ENCODE measurements at regions not wholly inside any gene's neighbourhood (a gene's known extent, or its start where the extent isn't known, plus 50 kb on each side); places are given as distances from the start of the nearest gene placed in this dataset.

DNA sequence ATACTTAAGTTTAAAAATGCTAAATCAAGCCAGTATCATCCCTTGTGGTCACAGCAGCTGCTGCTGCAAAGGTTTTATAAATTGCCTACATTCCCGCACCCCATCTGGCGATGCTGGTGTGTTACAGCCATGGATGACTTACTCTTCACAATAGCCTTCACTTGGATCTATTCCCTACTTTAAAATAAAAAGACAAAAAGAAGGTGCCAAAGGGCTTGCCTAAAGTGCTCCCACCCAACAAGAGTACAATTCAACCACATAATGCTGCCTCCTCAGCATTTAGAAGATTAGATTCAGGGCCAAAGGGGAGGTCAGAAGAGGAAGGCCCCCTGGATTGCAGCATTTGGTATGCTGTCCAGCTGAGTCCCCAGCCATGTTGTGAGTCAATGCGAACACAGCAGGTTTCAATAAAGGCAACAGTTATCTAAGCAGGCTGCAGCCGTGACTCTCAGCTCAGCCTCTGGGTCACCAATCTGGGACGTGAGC lies 176.1 kb downstream of the DAD1 start:
- no peak for FAIRE-seq

DNA sequence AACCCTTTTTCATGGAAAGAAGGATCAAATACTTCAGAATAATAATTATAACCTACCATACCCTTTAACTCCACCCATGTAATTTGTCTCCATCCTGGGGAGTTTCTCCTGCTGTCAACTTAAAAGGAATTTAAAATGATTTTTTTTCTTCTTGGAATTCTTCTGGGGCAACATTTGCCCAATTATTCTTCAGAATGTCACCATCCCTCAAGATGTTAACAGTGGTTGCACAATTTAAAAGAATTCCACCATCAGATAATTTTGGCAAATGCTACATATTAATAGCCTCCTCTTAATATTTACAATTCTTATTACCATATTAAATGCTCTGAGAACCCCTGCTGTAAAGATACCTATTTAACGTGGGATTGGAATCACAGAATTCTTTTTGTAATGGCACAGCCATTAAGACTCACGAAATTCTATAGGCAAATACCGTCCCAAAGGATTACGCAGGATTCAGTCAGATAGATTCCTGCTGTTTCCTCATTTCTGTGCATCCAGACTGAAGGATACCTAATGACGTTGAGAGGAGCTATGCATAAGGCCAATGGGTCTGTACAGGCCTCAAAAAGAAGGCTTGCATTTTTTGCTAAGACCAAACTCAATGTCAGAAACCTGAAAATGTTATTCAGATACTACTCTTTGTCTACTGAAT lies 177.5 kb downstream of the DAD1 start:
- no peak for FAIRE-seq

DNA sequence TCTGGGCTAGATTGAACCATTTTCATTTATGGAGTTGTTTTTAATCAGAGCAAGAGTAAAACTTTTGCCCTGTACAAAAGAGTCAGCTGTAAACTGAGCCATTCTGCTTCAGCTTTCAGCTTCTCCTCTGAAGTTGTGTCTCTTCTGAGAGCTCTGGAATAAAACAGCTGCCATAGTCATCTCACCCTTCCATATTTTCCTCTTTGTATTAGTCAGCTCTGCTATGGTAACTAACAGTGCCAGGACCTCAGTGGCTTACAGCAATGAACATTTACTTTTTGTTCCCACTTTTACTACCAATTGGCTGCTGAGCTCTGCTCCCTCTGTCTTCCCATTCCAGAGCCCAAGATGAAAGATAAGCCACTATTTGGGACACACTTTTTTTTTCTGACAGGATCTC lies 178.5 kb downstream of the DAD1 start:
- no peak for FAIRE-seq

DNA sequence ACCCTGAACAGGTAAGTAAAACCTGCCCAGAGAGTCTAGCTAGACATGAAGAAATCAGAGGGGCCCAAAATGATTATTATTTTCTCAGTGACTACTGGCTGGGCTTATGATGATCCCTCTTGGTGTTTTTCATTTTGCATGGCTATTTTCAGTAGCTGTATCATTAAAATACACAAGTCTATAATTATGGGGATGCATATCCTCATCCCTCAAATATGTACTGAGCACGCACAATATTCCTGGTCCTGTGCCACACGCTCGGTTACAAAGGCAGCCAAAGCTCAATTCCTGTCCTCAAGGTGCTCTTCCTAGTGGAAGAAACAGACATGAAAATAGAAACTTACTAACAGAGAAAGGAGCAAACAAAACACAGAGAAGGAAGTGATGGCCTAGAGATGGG lies 180.0 kb downstream of the DAD1 start:
- no peak for FAIRE-seq

DNA sequence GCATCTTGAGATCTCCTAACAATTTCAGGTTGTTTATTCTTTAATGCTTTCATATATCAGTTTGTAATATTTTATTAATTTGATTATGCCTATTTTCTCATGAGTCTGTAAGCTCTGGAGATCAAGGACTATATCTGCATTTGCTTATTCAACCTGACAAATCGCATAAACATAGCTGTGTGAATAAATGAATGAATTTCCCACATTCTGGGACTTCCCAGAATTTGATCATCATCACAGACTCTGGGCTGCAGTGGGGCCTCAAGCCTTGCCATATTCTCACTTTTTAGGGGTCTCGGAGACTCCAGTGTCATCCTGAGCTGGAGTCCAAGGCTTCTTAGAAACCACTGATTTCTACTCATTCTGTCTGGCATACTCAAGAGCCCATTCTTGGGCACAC lies 180.5 kb downstream of the DAD1 start:
- FAIRE-seq = no peak

DNA sequence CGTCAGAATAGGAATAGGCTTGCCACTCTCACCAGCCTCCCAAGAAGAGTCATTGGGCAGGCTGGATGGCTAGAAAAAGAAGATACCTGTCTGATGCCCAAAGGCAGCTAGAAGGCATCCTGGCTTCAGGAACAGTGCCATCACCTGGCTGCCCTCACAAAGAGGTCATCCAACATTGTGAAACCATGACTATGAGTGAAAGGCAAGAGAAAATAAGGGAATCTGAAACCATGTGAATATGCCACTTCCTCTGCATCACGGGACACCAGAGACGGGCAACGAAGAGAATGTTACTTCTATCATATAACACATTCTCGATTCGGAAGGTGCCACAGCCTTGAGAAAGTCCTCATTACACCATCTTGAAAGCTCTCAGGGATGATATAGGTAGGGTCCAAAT lies 182.0 kb downstream of the DAD1 start:
- no peak for FAIRE-seq

DNA sequence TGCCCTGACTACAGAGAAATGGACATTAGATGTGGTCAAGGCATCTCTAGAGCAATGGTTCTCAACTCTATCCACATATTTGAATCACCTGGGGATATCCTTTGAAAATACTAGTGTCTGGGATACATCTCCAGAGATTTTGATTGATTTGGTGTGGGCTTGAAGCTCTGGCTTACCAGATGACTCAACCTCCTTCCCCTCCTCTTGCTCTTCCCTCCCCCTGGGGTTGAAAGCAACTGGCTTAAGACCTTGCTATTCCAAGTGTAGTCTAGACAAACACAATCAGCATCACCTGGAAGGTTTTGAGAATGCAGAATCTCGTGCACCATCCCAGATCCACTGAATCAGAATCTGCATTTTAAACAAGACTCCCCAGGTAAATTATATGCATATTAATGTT lies 183.8 kb downstream of the DAD1 start:
- no peak for FAIRE-seq

DNA sequence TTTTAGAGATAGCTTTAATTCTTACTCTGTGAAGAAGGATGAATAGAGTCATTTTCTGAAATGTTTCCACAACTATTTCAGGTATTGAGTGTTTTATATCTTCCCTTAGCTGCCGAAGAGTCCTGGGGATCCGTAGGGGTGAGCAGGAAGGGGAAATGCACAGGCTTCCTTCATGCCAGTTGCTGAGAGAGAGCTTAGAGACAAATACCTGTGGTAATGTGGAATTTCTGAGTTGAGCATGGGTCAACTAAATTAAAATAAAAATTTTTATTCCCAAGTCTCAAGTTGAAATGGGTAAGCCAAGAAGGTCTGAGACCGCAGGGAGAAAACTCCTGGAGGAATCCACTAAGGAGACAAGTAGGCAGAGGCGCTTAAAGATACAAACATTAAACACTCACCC lies 185.7 kb downstream of the DAD1 start:
- FAIRE-seq = no peak

DNA sequence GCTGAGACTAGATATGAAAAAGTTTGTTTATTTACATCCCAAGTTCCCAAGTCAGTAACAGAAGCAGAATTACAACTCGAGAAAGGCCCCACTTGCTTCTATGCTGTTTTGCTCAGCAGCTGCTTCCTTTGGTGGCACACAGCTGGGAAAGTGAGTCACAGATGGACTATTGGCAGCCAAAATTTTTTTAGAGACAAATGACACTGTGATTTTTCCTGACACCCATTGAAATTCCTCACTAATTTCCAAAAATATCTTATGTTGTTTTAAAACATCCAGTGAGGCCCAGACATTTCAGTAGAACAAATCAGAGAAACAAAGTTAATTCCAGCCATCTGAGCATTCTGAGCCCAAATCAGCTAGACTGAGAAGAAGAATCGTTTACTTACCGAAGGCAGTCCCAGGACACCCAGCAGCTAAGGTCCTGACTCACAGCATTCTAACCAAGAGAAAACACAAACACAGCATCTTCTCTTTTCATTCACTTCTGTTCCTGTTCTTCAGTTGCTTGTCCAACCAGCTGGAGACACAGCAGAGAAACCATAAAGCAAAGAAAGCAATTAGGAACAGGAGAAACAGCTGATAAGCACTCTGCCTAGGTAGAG lies 188.3 kb downstream of the DAD1 start:
- no peak for FAIRE-seq

DNA sequence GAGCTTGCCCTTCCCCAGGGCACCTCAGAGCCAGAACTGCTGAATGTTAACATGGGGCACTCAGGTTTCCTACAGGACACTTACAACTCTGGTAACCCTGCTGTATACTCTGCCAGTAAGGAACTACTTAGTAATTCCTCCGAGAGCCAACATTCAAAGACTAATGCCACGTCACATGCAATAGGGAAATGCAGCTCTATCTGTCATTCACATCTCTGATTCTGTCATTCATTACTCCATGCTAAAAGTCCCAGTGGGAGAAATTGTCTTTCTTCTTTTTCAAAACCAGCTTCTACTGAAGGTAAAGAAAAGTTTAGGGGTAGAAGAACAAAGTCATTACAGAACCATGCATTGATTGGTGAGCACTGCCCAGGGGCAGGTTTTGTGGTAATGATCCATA lies 189.2 kb downstream of the DAD1 start:
- FAIRE-seq = no peak

DNA sequence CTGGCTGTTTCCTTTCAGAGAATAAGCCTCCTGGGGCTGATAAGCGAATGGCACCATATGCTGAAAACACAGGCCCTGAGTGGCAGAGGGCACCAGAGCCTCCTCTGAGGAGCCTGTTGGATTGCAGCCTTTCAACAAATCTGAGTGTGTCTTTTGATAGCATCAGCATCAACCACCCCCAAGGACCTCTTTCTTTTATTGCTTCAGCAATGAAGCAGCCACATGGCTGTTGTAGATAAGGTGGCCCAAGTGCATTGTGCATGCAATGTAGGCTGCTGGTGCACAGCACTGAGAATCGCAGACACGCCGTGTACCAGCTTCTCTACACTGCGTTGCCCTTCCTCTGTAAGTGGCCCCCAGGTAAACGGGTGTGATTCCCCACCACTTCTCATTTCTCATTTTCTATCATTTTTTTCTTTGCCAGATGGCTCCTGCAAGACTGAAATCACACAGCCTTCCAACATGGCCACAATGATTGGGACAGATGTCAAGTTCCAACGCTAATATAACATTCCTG lies 191.7 kb downstream of the DAD1 start:
- no peak for FAIRE-seq

DNA sequence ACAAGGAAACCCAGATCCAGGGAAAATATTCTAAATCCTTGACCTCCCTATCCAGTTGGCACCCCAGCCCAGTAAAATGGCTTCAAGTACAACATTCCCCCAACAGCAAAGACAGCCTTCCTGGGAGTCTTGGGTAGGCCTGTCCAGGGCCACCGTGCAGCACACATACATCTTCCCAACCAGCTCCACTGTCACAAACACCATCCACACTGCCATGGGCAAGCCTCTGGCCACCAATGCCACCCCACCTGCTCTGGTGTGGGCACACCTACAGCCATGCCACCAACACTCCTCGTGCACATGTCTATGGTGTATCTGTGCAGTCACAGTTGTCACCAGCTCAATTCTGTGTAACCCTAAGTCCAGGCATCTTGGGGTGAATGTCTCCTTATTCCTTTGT lies 193.2 kb downstream of the DAD1 start:
- FAIRE-seq = no peak

DNA sequence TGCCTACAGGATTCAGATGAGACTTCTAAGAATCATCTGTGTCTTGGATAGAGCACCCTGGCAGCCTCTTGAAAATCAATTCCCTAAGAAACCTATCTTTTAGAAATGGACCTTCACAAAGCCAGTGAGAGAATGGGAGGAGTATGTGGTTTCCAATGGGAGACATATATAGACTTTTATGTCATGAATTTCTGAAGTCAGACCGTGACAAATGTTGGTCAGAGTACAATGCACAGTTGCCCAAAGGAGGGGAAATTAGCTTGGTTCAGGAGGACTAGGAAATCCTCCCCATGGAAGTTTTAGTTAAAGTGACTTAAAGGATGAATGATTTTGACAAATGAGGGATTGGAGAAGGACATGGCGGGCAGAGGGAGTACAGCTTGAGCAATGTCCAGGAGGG lies 194.4 kb downstream of the DAD1 start:
- no peak for FAIRE-seq

DNA sequence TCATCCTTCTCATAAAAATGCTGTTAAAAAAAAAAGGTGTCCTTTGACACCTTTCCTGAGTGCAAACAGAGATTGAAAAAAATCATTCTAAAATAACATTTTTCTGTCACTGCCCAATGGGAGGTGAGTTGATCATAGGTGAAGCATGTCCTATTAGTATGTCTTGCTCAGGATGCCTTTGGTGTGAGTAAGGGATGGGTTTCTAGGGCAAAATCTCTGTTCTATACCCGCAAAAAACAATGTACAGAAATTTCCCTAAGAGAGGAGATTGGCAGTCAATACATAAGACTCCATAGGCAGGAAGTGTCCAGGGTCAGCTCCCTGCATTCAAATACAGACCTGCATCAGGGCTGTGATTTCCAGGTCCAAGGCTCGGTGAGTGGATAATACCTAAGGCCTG lies 195.2 kb downstream of the DAD1 start:
- FAIRE-seq = no peak

DNA sequence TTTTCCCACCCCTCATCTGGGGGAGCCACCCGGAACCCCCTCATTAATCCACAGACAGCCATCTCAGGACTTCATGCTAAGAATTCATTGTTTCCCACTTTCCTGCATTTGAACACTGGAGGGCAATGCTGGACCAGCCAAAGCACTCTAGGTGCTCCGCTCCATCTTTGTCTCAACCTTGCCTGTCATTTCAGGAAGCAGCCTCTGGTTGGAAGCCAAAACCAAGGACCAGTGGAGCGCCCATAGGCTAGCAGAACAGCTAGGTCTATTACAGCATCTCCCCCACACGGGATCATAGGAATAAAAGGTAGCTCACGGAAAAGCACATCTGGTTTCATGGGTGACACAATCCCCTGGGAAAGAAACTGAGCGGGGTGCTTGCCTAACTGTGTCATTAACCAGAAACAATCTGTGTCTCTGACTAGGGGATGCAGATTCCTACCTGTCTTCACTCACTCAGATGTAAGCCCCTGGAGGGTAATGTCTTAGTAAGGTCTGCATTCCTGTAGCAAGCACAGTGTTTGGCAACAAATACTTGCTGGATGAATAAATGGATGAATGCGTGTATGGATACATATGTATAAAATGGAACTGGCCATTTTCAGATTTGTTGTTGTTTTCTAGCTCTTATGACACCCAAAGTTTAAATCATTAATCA lies 197.0 kb downstream of the DAD1 start:
- FAIRE-seq = no peak

DNA sequence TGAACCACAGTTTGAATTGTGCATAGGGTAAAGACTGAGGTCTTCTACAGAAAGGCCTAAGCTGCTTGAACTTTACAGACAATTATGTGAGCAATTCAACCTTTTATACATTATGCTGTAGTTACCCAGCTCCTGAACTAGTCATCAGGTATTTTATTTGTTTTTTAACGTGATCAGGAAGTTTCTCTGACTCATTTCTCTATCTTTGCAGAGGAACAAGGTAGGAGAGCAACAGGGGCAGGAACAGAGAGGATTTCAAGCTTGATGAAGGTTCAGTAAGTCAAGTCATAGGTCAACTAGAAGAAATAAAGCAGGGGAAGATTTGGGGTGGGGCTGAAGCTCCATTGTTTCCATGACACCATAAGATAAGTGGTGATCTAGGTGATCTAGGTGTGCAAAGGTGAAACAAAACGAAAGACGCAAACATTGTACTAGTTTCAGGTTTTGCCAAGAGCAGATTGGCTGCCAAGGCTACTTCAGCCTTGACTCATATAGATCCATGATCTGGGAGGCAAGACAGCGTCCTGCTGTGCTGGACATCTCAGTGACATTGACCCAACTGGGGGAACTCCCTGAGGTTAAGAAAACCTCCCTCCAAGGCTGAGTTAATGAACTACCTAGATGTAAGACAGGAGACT lies 198.1 kb downstream of the DAD1 start:
- no peak for FAIRE-seq

DNA sequence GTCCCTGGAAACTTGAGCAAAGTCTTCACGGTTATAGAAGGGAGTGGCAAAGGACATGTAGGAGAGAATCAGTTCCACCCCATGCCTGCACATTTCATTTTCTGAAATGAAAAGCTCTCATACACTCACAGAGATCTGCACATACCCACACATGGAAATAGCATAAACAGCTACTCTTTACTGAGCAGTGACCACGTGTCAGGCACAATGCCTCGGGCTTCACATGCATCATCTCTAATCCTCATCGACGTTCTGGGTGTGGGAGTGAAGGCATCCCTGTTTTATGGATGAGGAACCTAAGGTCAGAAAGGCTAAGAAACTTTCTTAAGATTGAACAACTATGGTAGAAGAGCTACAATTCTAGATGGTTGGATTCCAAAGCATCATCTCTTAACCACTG lies 198.8 kb downstream of the DAD1 start:
- no peak for FAIRE-seq

DNA sequence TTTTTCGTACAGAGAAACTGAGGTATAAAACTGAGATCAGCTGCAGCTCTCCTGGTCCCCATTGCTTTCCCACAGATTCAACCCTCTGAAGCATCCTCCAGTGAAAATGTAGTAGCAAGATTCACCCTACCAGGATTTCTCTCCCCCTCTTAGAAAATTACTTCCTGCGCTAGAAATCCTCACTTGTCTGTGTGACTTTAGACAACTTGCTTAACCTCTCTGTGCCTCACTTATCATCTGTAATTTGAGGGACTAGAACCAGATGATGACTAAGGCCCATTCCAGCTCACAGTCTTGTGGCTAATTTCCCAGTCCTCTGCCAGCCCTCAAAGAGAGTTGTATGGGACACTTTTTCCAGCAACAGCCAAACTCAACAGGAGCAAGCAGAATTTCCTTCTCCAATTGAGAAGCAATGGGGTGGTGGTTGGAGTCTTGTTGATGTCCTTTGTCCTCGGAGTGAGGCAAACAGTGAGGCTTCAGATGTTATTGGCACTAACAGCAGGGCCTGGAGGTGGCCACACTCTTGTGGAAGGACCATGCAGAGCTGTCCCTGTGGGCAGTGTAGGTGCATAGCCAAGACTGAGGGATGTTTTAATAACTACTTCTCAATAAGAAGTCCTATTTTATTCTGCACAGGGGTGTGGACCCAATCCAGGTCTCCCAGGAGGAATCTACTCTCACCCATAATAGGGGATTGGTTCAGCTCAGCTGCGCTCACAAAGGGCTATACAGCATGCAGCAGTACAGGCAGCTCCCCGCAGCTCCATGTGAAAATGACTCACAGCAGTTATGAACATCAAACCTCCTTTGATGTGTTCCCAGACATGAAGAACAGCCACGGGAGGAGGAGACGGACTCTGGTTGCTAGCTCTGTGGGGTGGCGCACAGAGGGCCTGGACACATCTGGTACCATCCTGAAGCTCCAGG lies 200.1 kb downstream of the DAD1 start:
- FAIRE-seq = no peak

DNA sequence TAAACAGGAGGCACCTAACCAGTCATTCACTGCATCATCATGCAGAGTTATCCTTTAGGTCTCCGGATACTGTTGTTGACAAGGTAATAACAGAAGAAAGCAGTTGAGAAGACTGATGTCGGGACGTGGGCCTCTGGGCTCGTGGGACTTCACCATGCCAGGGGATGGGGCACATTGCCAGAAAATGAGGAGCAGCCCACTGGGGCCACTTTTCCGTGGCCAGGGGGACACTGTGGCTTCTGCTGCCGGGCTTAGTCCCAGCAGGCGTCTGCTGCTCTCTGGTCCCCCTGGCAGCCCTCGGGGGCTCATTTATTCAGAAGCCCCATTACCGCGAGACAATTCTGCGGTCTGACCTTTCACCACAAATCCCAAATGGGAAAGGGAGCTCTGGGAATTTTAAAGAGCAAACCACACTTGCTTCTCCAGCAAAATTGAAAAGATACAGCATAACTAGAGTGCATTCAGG lies 201.2 kb downstream of the DAD1 start:
- FAIRE-seq = no peak

DNA sequence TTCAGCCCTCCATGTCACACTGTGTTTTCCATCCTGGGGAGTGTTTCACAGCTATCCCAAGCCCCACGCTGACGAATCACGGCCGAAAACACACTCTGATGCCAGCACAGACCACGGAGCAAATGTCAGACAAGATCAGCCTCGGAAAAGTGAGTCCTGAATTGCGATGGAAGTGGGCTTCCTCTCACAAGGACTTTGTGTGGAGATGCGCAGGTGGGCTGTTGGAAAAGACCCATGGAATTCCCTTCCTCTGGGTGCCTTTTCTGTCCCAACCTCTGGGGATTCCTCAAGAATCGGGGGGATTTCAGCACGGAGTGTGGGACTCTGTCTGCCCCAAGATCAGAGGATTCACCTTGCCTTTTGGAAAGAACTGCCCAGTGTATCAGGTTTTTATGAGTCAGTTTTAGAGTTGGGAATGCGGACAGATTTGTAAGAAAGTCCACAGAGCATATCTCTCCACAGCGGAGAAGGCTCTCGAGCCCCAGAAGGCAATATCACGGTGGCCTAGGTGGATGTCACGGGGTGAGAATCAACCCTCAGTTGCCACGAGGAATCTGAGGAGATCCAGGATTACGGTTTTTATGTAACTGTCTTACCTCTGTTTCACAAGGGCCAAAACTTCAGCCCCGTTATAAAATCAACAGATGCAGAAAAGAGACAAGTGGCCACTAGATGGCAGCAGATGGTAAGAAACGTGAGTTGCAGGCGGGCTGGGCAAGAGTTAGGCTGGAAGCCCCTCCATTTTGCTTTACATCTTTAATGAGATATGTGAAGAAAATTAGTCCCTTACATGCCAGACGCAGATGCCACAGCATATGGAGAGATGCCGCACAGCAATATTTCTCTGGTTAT lies 201.9 kb downstream of the DAD1 start:
- no peak for FAIRE-seq

DNA sequence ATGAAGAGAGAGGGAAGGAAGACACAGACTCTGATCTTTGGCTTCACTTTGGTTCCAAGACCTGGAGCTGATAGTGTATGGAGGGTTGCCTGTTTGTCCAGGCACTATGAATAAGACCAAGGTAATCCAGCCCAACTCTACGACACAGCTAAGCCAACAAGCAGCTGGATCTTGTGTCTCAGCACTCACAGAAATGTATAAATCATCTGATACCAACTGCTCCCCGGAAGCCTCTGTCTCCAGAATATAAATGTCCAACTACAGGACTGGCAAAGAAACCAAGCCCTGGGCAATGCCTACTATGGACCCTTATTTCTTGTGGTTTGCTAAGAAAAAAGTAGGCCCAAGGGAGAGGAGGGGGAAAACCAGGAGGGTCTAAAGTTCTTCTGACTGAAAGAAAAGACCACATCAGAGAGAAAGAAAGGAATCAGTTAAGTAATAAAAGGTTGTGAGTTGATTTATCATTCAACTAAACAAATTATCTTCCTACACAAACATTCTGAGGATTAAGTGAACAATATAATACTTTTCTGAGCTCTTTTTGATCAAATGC lies 204.0 kb downstream of the DAD1 start:
- no peak for FAIRE-seq
